Right cardiac atrium (tissue), 5 donors: ENCODE measurements at regions not wholly inside any gene's neighbourhood (a gene's known extent, or its start where the extent isn't known, plus 50 kb on each side); places are given as distances from the start of the nearest gene placed in this dataset.
"Not testable (repeated sequence)": the region's sequence is repeated elsewhere in the genome, so short reads cannot be mapped to it uniquely, and the experiment has no call there.

Experiments used
- ATAC-seq, 2 donors: fragments of 200-7000 bp; cut with Tn5 transposase; one replicate each; pipeline versions ENCODE4 v1.8.0 to v1.9.1; 2020; ENCODE audit warnings: moderate library complexity in 2 of 2, mild to moderate bottlenecking in 1 of 2
- DNase-seq, 3 donors: peaks; one replicate each; pipeline ENCODE4 v3.0.0-alpha.2; 2020
- H3K27ac ChIP-seq: one replicate; pipeline ENCODE4 v1.5.1; 2013; ENCODE audit warnings: mild to moderate bottlenecking, low read length, control low read depth, moderate library complexity
- H3K27me3 ChIP-seq: one replicate; pipeline ENCODE4 v1.6.1; 2013; ENCODE audit not compliant: control insufficient read depth, insufficient read depth
- H3K4me1 ChIP-seq: one replicate; pipeline ENCODE4 v1.6.1; 2013; ENCODE audit warnings: low read length; ENCODE audit not compliant: control insufficient read depth, insufficient read depth
- H3K4me3 ChIP-seq: one replicate; pipeline ENCODE4 v1.5.1; 2013; ENCODE audit warnings: low read length, control low read depth
- H3K9me3 ChIP-seq: one replicate; pipeline ENCODE4 v1.6.1; 2013; ENCODE audit warnings: low read length; ENCODE audit not compliant: control insufficient read depth
- WGBS: extraction: QIAGEN DNeasy Blood & Tissue Kit; methylation state at CpG from one replicate; pipeline ENCODE4 v1.1.7; 2013; 5-methylcytosine and 5-hydroxymethylcytosine counted together
- intact Hi-C, 4 donors: fragments of 100-400 bp; cut with DNase I; formaldehyde crosslinking; loops; one replicate each; pipeline versions ENCODE4 v1.11.0 to v1.14.0; 2022 to 2023
- donor health status: healthy with polysubstance abuse.
- donor health status: DM: no; HTN: yes; CAD: no.
- donor health status: DM: no; HTN: no; CAD: no.
- donor health status: DM: no; HTN: yes; CAD: no; lungs with severe emphysema.
- donor health status: DM: yes; HTN: yes; CAD: no.

GRCh38 chr2:110357616-110358015, 115.0 kb downstream of the LIMS4 start:
- H3K27ac ChIP-seq, H3K9me3 ChIP-seq, intact Hi-C loops, H3K27me3 ChIP-seq, DNase-seq, ATAC-seq, H3K4me3 ChIP-seq, H3K4me1 ChIP-seq: not testable (repeated sequence)
- no CpG with 5 or more reads among the region's 2 CpGs for WGBS

DNA sequence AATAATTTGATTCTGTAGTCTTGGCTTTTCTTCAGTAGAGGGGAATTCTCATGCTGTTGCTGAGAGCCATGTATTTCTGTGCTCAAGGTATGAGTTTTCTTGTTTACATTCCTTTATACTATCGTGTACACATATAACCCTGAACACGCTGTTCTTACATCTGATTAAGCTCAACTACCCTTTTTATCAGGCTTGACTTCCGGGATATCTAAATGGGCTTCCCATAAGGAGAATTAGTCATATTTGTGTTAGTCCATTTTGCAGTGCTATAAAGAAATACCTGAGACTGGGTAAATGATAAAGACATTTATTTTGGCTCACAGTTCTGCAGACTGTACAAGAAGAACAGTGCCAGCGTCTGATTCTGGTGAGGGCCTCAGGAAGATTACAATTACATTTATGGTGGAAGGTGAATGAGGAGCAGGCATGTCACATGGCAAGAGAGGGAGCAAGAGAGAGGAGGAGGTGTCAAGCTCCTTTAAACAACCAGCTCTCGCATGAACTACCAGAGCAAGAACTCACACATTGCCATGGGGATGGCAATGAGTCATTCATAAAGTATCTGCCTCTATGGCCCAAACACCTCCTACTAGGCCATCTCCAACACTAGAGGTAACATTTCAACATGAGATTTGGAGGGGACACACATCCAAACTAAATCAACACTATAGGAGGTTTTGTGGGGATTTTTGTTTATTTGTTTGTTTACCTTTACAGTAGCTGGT, 118.2 kb downstream of the LIMS4 start:
- H3K4me1 ChIP-seq, ATAC-seq, DNase-seq, intact Hi-C loops, H3K27me3 ChIP-seq, H3K4me3 ChIP-seq, H3K27ac ChIP-seq, H3K9me3 ChIP-seq: not testable (repeated sequence)
- WGBS = no CpG with 5 or more reads among the region's 5 CpGs

- H3K4me1 ChIP-seq, H3K27ac ChIP-seq, H3K4me3 ChIP-seq, H3K27me3 ChIP-seq, intact Hi-C loops, DNase-seq, H3K9me3 ChIP-seq, ATAC-seq: not testable (repeated sequence)
Measured at GRCh38 chr2:110350718-110351117, 121.9 kb downstream of the LIMS4 start.

DNA sequence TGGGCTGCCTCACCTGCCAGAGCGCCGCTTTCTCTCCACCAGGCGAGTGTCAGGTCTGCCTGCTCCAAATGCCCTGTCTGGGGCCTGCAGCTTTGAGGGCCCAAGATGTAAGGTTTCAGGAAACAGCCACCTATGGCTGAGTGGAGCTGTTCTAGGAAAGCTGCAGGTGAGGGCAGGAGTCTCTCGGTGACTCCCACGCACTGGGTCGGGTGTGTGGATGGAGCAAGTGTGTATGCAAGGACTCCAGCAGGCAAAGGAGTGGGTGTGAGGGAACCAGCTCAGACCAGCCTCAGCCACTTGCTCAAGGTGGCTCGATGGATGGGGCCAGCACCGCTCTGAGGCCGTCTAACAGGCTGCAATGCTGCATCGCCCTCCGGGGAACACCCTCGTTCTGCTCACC, 123.7 kb downstream of the LIMS4 start:
- intact Hi-C loops, H3K4me3 ChIP-seq, H3K27ac ChIP-seq, H3K9me3 ChIP-seq, H3K4me1 ChIP-seq, ATAC-seq, H3K27me3 ChIP-seq: not testable (repeated sequence)
- 88% methylated on average over 3 of the region's 12 CpGs for WGBS
- peak in 2 of 3 donors; percentile 24 to 28 for DNase-seq

DNA sequence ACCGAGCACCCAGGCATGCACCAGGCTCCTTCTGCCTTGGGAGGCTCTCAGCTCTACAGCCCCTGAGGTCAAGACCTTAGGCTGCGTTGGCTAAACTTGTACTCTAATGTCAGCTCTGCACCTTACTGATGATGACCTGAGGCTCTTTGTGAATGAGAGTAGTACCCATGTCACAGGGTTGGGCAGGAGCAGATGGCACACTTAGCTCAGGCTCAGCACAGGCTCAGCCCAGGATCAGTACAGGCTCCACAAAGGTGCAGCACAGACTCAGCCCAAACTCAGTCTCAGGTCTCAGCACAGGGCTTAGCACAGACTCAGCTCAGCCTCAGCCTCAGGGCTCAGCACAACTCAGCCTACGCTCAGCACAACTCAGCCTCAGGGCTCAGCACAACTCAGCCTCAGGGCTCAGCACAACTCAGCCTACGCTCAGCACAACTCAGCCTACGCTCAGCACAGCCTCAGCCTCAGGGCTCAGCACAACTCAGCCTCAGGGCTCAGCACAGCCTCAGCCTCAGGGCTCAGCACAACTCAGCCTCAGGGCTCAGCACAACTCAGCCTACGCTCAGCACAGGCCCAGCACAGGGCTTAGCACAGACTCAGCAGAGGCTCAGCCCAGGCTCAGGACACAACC, 128.1 kb downstream of the LIMS4 start:
- H3K27ac ChIP-seq, intact Hi-C loops, ATAC-seq, H3K4me1 ChIP-seq, H3K9me3 ChIP-seq, DNase-seq, H3K27me3 ChIP-seq, H3K4me3 ChIP-seq: not testable (repeated sequence)
- 100% methylated on average over 5 of the region's 6 CpGs for WGBS

- H3K4me3 ChIP-seq, H3K27me3 ChIP-seq, H3K27ac ChIP-seq, intact Hi-C loops, H3K4me1 ChIP-seq, DNase-seq, H3K9me3 ChIP-seq: not testable (repeated sequence)
- 60% methylated on average over 3 of the region's 7 CpGs for WGBS
- peak; percentile 27 to 32 for ATAC-seq
Measured at GRCh38 chr2:110342077-110342476, 129.7 kb upstream of the MTLN start.

DNA sequence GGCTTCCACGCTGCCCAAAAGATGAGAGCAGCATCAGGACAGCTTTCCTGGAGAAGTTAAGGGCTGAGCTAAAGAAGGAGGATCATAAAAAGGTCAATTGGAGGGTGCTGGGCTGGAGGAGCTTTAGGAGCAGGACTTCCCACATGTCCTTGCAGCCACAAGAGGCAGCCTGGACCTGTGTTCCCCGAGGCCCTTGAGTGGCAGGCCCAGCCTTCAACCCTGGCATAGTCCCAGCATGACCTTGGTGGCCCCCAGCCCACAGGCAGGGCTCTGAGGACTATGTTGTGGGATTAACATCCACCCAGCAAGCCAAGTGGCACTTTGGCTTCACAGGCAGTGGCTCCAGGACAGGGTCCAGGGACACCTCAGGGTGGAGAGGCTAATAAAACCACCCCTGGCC, 126.8 kb upstream of the MTLN start:
- intact Hi-C loops, DNase-seq, H3K9me3 ChIP-seq, H3K4me3 ChIP-seq, H3K4me1 ChIP-seq, H3K27me3 ChIP-seq, H3K27ac ChIP-seq: not testable (repeated sequence)
- peak in 1 of 2 donors; percentile 10 for ATAC-seq
- no CpG with 5 or more reads among the region's 2 CpGs for WGBS

DNA sequence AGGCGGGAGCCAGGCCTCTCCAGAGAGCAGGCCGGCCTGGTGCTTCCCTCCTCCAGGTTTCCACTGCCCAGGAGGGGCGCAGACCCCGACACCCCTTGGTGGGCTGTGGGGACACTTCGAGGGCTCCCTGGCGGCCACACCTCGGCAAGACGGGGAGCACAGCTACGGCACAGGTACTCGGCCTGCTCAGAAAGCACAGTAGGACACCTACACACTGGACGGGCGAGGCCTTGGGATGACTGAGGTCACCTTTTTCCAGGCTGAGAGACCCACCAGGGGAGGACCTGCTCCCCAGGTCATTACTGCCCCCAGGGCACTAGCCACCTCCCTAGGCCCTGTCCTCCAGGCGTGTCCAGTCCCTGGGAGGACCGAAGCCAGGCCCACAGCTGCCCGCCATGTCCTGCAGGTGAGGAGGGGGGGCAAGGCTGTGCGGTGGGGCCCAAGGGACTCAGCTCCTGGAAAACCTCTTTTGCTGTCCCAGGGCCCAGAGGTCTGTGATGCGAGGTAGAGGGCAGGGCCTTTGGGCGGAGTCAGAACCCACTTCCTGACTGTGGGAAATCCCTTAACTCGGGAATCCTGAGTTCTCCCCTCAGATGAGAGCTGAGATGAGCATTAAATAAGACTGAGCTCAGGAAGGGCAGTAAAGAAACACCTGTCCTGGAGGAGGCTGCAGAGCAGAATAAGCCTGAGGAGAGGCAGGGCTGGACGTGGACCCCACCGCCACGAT, 126.1 kb upstream of the MTLN start:
- H3K27me3 ChIP-seq, H3K4me3 ChIP-seq, ATAC-seq, H3K9me3 ChIP-seq, intact Hi-C loops, H3K4me1 ChIP-seq, H3K27ac ChIP-seq: not testable (repeated sequence)
- peak in 2 of 3 donors; percentile 15 to 18 for DNase-seq
- WGBS = 92% methylated on average over 13 of the region's 22 CpGs

GRCh38 chr2:110336071-110336470, 123.7 kb upstream of the MTLN start:
- H3K4me3 ChIP-seq, intact Hi-C loops, H3K27ac ChIP-seq, H3K4me1 ChIP-seq, H3K27me3 ChIP-seq, ATAC-seq, H3K9me3 ChIP-seq: not testable (repeated sequence)
- peak in 1 of 3 donors; percentile 22 for DNase-seq
- 89% methylated on average over 4 of the region's 5 CpGs for WGBS

GRCh38 chr2:110335415-110336049, 123.2 kb upstream of the MTLN start:
- peak in 2 of 3 donors; percentile 21 to 31 for DNase-seq
- H3K27ac ChIP-seq, ATAC-seq, H3K27me3 ChIP-seq, H3K9me3 ChIP-seq, H3K4me3 ChIP-seq, intact Hi-C loops, H3K4me1 ChIP-seq: not testable (repeated sequence)
- 90% methylated on average over 2 of the region's 10 CpGs for WGBS
